GM18907 (cell line): ENCODE measurements at regions not wholly inside any gene's neighbourhood (a gene's known extent, or its start where the extent isn't known, plus 50 kb on each side); places are given as distances from the start of the nearest gene placed in this dataset.

Experiments
- ATAC-seq: cut with Tn5 transposase; IDR thresholded peaks from one replicate; pipeline ENCODE4 v1.9.1; 2021; ENCODE audit warnings: mild to moderate bottlenecking, moderate library complexity; ENCODE audit not compliant: unreplicated experiment

GRCh38 chr18:40608226-40608625 is 1346.8 kb upstream of the PIK3C3 start:
- ATAC-seq = no peak

- no peak for ATAC-seq
Measured at GRCh38 chr18:40607542-40608148, 1347.4 kb upstream of the PIK3C3 start.

GRCh38 chr18:40606996-40607395 is 1348.0 kb upstream of the PIK3C3 start:
- no peak for ATAC-seq

GRCh38 chr18:40583671-40584070 is 1371.4 kb upstream of the PIK3C3 start:
- no peak for ATAC-seq

GRCh38 chr18:40582105-40582504 is 1372.9 kb upstream of the PIK3C3 start:
- no peak for ATAC-seq

- no peak for ATAC-seq
Measured at GRCh38 chr18:40577981-40578365, 1377.1 kb upstream of the PIK3C3 start.

GRCh38 chr18:40577239-40577980 is 1377.6 kb upstream of the PIK3C3 start:
- ATAC-seq = no peak

GRCh38 chr18:40576507-40577115 is 1378.4 kb upstream of the PIK3C3 start:
- ATAC-seq = no peak

- no peak for ATAC-seq
Measured at GRCh38 chr18:40570615-40571014, 1384.4 kb upstream of the PIK3C3 start.

- ATAC-seq = no peak
Measured at GRCh38 chr18:40569605-40570004, 1385.4 kb upstream of the PIK3C3 start.

GRCh38 chr18:40566510-40566844 is 1388.6 kb upstream of the PIK3C3 start:
- no peak for ATAC-seq

- ATAC-seq = no peak
Measured at GRCh38 chr18:40565805-40566509, 1389.1 kb upstream of the PIK3C3 start.

- no peak for ATAC-seq
Measured at GRCh38 chr18:40559556-40559955, 1395.5 kb upstream of the PIK3C3 start.

- no peak for ATAC-seq
Measured at GRCh38 chr18:40558706-40559392, 1396.2 kb upstream of the PIK3C3 start.

GRCh38 chr18:40555914-40556313 is 1399.1 kb upstream of the PIK3C3 start:
- no peak for ATAC-seq

- ATAC-seq = no peak
Measured at GRCh38 chr18:40553029-40553428, 1402.0 kb upstream of the PIK3C3 start.

- no peak for ATAC-seq
Measured at GRCh38 chr18:40546875-40547274, 1408.2 kb upstream of the PIK3C3 start.

- ATAC-seq = no peak
Measured at GRCh38 chr18:40534723-40535122, 1420.3 kb upstream of the PIK3C3 start.

GRCh38 chr18:40532046-40532445 is 1423.0 kb upstream of the PIK3C3 start:
- ATAC-seq = no peak

GRCh38 chr18:40531051-40531450 is 1424.0 kb upstream of the PIK3C3 start:
- ATAC-seq = no peak

GRCh38 chr18:40529478-40529877 is 1425.6 kb upstream of the PIK3C3 start:
- ATAC-seq = no peak
